ENCODE measurements at regions not wholly inside any gene's neighbourhood (a gene's known extent, or its start where the extent isn't known, plus 50 kb on each side); places are given as distances from the start of the nearest gene placed in this dataset.

- TF ChIP-seq CTCF (IDR thresholded peaks at IDR 0.05), result no peak
Observed at GRCh38 chr4:83661359-83661758, 125.5 kb downstream of the GPAT3 start.

GRCh38 chr4:83660578-83660977 lies 124.7 kb downstream of the GPAT3 start:
- no peak overlapping the region for H3K27ac ChIP-seq
- no peak for TF ChIP-seq CTCF (IDR thresholded peaks at IDR 0.05)
- no peaks in the 10 kb centered on the region for H3K9me3 ChIP-seq
- H3K36me3 ChIP-seq, result no peaks in the 10 kb centered on the region
- intact Hi-C loops (cut with DNase I; ENCODE audit: low total_unique reads), result no loop called here
- no peaks in the 10 kb centered on the region for H3K4me1 ChIP-seq
- H3K27me3 ChIP-seq, result no peaks in the 10 kb centered on the region
- H3K4me3 ChIP-seq, result no peak overlapping the region
- DNase-seq, result no peak

More at GRCh38 chr4:83661359-83661758, 125.5 kb downstream of the GPAT3 start:
- no peak for DNase-seq
- Histone ChIP-seq H3K27ac (no peak overlapping the region), H3K36me3 (no peaks in the 10 kb centered on the region), H3K9me3 (no peaks in the 10 kb centered on the region), H3K4me3 (no peak overlapping the region), H3K27me3 (no peaks in the 10 kb centered on the region), H3K4me1 (no peaks in the 10 kb centered on the region)
- intact Hi-C loops (cut with DNase I; ENCODE audit: low total_unique reads), result no loop called here

GRCh38 chr4:83658806-83659205 lies 122.9 kb downstream of the GPAT3 start:
- no peaks in the 10 kb centered on the region for H3K27me3 ChIP-seq
- no peaks in the 10 kb centered on the region for H3K36me3 ChIP-seq
- DNase-seq, result no peak
- H3K9me3 ChIP-seq, result no peaks in the 10 kb centered on the region
- no peak overlapping the region for H3K27ac ChIP-seq
- no peaks in the 10 kb centered on the region for H3K4me1 ChIP-seq
- no peak for TF ChIP-seq CTCF (IDR thresholded peaks at IDR 0.05)
- intact Hi-C loops (cut with DNase I; ENCODE audit: low total_unique reads), result no loop called here
- no peak overlapping the region for H3K4me3 ChIP-seq

GRCh38 chr4:83657336-83657735 lies 121.4 kb downstream of the GPAT3 start:
- no peak overlapping the region for H3K27ac ChIP-seq
- no peaks in the 10 kb centered on the region for H3K9me3 ChIP-seq
- DNase-seq, result no peak
- intact Hi-C loops (cut with DNase I; ENCODE audit: low total_unique reads), result no loop called here
- no peaks in the 10 kb centered on the region for H3K36me3 ChIP-seq
- TF ChIP-seq CTCF (IDR thresholded peaks at IDR 0.05), result no peak
- H3K27me3 ChIP-seq, result peaks cover 0 to 3% of the 10 kb centered on the region in 2 donors
- no peaks in the 10 kb centered on the region for H3K4me1 ChIP-seq
- H3K4me3 ChIP-seq, result no peak overlapping the region
